GM19238 (cell line): ENCODE measurements at regions not wholly inside any gene's neighbourhood (a gene's known extent, or its start where the extent isn't known, plus 50 kb on each side); places are given as distances from the start of the nearest gene placed in this dataset.
"Not testable (repeated sequence)": the region's sequence is repeated elsewhere in the genome, so short reads cannot be mapped to it uniquely, and the experiment has no call there.

Experiments
- DNase-seq: peaks from one replicate; pipeline ENCODE4 v3.0.0; 2011; ENCODE audit warnings: low spot score; ENCODE audit not compliant: insufficient read length

- not testable (repeated sequence) for DNase-seq
These were observed 72.1 kb upstream of the GMDS start for GRCh38 chr6:2317498-2317897.

DNA sequence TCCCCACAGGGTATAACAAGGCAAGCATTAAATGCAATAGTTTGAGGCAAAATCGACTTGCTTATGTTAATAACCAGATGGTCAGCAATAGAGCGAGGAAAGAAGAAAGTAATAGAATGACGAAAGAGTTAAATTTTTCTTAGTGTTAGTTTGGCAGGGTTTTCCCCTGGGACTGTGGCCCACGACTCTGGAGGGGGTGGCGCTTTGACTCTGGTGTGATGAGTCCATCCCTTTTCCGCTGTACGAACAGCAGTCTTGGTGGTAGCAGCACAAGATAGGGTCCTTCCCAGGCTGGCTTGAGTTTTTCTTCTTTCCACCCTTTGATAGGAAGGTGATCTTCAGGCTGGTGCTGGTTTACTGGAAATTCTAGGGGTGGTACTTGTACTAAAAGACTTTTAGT lies 69.2 kb upstream of the GMDS start:
- no peak for DNase-seq

GRCh38 chr6:2310042-2310441 lies 64.6 kb upstream of the GMDS start:
- no peak for DNase-seq

DNA sequence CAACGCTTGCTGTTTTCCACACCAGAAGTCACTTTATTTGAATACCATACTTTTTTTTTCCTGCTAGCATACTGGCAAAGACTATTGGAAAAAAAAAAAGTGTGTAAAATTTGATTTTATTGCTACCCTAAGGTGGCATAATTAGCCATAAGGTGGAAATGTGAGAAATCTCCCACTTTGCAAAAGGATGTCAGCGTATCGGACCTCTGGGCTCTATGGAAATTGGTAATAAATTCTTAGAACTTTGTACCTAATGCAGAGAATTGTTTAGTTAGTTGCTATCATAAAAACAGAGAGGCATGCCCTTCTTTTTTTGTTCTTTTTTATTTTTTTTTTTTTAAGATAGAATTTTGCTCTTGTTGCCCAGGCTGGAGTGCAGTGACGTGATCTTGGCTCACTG lies 63.7 kb upstream of the GMDS start:
- DNase-seq = no peak

DNA sequence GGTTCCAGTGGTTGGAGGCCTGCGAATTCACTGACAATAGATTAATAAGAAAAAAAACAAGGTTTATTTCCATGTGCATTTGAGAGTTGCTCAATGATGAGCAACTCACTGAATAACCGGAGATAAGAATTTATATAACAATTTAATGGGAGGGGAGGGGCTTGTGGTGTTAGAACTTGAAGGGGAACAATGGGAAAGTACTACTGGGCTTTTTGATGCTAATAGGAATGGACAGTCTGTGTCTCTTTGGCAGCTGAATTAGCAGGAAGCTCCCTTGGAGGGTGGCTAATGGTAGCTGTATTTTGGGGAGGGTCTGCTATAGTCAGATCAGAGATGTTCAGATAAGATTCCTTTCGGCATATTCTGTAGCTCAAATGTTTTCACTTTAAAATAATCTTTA lies 62.4 kb upstream of the GMDS start:
- no peak for DNase-seq

DNA sequence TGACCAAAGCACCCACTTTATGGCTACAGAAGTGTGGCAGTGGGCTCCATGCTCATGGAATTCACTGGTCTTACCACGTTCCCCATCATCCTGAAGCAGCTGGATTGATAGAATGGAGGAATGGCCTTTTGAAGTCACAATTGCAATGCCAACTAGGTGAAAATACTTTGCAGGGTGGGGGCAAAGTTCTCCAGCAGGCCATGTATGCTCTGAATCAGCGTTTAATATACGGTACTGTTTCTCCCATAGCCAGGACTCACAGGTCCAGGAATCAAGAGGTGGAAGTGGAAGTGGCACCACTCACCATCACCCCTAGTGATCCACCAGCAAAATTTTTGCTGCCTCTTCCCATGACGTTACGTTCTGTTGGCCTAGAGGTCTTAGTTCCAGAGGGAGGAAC lies 60.5 kb upstream of the GMDS start:
- DNase-seq = no peak

DNA sequence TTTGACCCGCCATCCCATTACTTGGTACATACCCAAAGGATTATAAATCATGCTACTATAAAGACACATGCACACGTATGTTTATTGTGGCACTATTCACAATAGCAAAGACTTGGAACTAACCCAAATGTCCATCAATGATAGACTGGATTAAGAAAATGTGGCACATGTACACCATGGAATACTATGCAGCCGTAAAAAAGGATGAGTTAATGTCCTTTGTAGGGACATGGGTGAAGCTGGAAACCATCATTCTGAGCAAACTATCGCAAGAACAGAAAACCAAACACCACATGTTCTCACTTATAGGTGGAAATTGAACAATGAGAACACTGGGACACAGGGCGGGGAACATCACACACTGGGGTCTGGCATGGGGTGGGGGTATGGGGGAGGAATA lies 57.1 kb upstream of the GMDS start:
- DNase-seq = not testable (repeated sequence)

GRCh38 chr6:2296781-2297180 lies 51.4 kb upstream of the GMDS start:
- DNase-seq = no peak
